K562 (cell line): ENCODE measurements at regions not wholly inside any gene's neighbourhood (a gene's known extent, or its start where the extent isn't known, plus 50 kb on each side); places are given as distances from the start of the nearest gene placed in this dataset.

Source experiments
- ATAC-seq: fragments of 200-7000 bp; cut with Tn5 transposase; 3 replicates; pipeline ENCODE4 v1.9.1; 2020; ENCODE audit warnings: moderate library complexity
- BruUV-seq: library from RNA; stranded (reverse); fragments of 400-500 nt; replicated peaks from 2 replicates; lab custom pipeline; 2021; lab: Mats Ljungman, UMichigan
- CTCF ChIA-PET: fragments of 300-600 bp; formaldehyde crosslinking; extraction: SDS; loops from one replicate; lab custom pipeline; 2021; ENCODE audit warnings: low intra/inter-chr PET ratio; lab: Yijun Ruan, JAX
- POLR2A ChIA-PET: fragments of 300-600, 350-650 bp; sonication (Branson Sonifier 250); formaldehyde crosslinking; extraction: SDS; loops from one replicate; lab custom pipeline; 2021; ENCODE audit warnings: antibody characterized with exemption, inconsistent platforms; lab: Yijun Ruan, JAX
- DNase-seq, 4 experiments: peaks; one replicate each; pipeline versions ENCODE4 v3.0.0 to v3.0.0-alpha.2; 2011 to 2018; ENCODE audit warnings: low spot score in 3 of 4, mixed read lengths in 3 of 4; ENCODE audit errors: extremely low read depth in 1 of 4
- FAIRE-seq: peaks from 2 replicates; lab custom pipeline; 2011; peaks lifted over from hg19 to GRCh38; lab: Jason Lieb, UNC
- H2AFZ ChIP-seq: 2 replicates; pipeline ENCODE4 v1.6.0; 2011; ENCODE audit warnings: low read depth, low read length, control low read depth, inconsistent platforms
- H3K27ac ChIP-seq: fragments of 200-600 bp; 3 replicates; pipeline ENCODE4 v1.8.0; 2011; ENCODE audit warnings: low read depth, mild to moderate bottlenecking, control low read depth, inconsistent platforms, low read length, moderate library complexity, mixed read lengths; ENCODE audit errors: extremely low read depth
- H3K27me3 ChIP-seq, 2 experiments: fragments of 300-600 bp in 1 of 2; 2 replicates in 1 of 2; 3 replicates in 1 of 2; pipeline versions ENCODE4 v1.6.0 to v1.8.0; 2011; ENCODE audit warnings: inconsistent platforms in 2 of 2, low read length in 2 of 2, mild to moderate bottlenecking in 1 of 2, mixed read lengths in 1 of 2, moderate library complexity in 1 of 2; ENCODE audit not compliant: control insufficient read depth in 2 of 2, insufficient read depth in 2 of 2
- H3K36me3 ChIP-seq: fragments of 300-600 bp; 3 replicates; pipeline ENCODE4 v1.8.0; 2011; ENCODE audit warnings: mild to moderate bottlenecking, low read length, inconsistent platforms; ENCODE audit not compliant: control insufficient read depth, insufficient read depth
- H3K4me1 ChIP-seq, 2 experiments: fragments of 200-600 bp in 1 of 2; replicated peaks in 1 of 2; 2 replicates in 1 of 2; 3 replicates in 1 of 2; pipeline versions ENCODE4 v1.5.1 to v1.8.0; 2011; ENCODE audit warnings: inconsistent platforms in 2 of 2, low read length in 2 of 2, mild to moderate bottlenecking in 1 of 2, mixed read lengths in 1 of 2, moderate library complexity in 1 of 2; ENCODE audit not compliant: control insufficient read depth in 2 of 2, insufficient read depth in 2 of 2
- H3K4me2 ChIP-seq: 2 replicates; pipeline ENCODE4 v1.6.1; 2011; ENCODE audit warnings: low read length, control low read depth, inconsistent platforms, mixed read lengths; ENCODE audit not compliant: insufficient read depth
- H3K4me3 ChIP-seq: fragments of 200-600 bp; sonication (generic), shearing (Covaris generic); 2 replicates; pipeline ENCODE4 v1.5.1; 2016; ENCODE audit warnings: control low read depth, inconsistent platforms
- H3K79me2 ChIP-seq: fragments of 200-600 bp; 3 replicates; pipeline ENCODE4 v1.8.0; 2011; ENCODE audit warnings: low read length, inconsistent platforms; ENCODE audit not compliant: control insufficient read depth, insufficient read depth
- H3K9ac ChIP-seq, 2 experiments: 2 replicates each; pipeline versions ENCODE4 v1.6.0 to v1.6.1; 2011; ENCODE audit warnings: low read depth in 2 of 2, low read length in 2 of 2, control low read depth in 1 of 2, inconsistent platforms in 1 of 2, mild to moderate bottlenecking in 1 of 2, mixed read lengths in 1 of 2; ENCODE audit not compliant: insufficient read depth in 1 of 2
- H3K9me1 ChIP-seq: one replicate; pipeline ENCODE4 v1.6.0; 2011; ENCODE audit warnings: inconsistent platforms, mild to moderate bottlenecking, low read length, moderate library complexity; ENCODE audit not compliant: control insufficient read depth, insufficient read depth
- H3K9me3 ChIP-seq: replicated peaks from 2 replicates; pipeline ENCODE4 v1.5.1; 2011; ENCODE audit warnings: low read depth, low read length, inconsistent platforms; ENCODE audit not compliant: control insufficient read depth, insufficient read depth
- H4K20me1 ChIP-seq: replicated peaks from 2 replicates; pipeline ENCODE4 v1.6.1; 2011; ENCODE audit warnings: low read length, inconsistent platforms, mixed read lengths; ENCODE audit not compliant: control insufficient read depth, insufficient read depth
- CBFB ChIP-seq: sonication (generic); formaldehyde crosslinking; IDR thresholded peaks from 2 replicates; pipeline ENCODE4 v1.4.0; 2020; ENCODE audit warnings: mild to moderate bottlenecking, missing genetic modification reagents
- DDX20 ChIP-seq: fragments of 450-650 bp; IDR thresholded peaks from 2 replicates; pipeline ENCODE4 v1.6.1; 2016; ENCODE audit warnings: missing genetic modification characterization, low read depth, mild to moderate bottlenecking, missing compliant biosample characterization, moderate library complexity
- HNRNPH1 ChIP-seq: fragments of 200-400 bp; formaldehyde crosslinking; optimal IDR thresholded peaks from 2 replicates; pipeline ENCODE3; 2017; ENCODE audit warnings: low read depth, mild to moderate bottlenecking, low read length, moderate library complexity
- KDM2B ChIP-seq: fragments of 250-450 bp; sonication (Bioruptor Pico); IDR thresholded peaks from 2 replicates; pipeline ENCODE4 v1.8.0; 2021; ENCODE audit warnings: mild to moderate bottlenecking, moderate library complexity
- NR4A1 ChIP-seq, 2 experiments: fragments of 250-450 bp in 1 of 2; fragments of 450-650 bp in 1 of 2; sonication (Bioruptor Pico) in 1 of 2; IDR thresholded peaks; 2 replicates each; pipeline versions ENCODE4 v1.4.0 to v1.6.1; 2016 to 2020; ENCODE audit warnings: mild to moderate bottlenecking in 2 of 2, missing compliant biosample characterization in 1 of 2, missing genetic modification characterization in 1 of 2, moderate library complexity in 1 of 2
- SMARCE1 ChIP-seq: fragments of 450-650 bp; IDR thresholded peaks from 2 replicates; pipeline ENCODE4 v1.7.1; 2016; ENCODE audit warnings: mild to moderate bottlenecking
- SPI1 ChIP-seq: IDR thresholded peaks from 2 replicates; pipeline ENCODE4 v1.6.1; 2011; ENCODE audit warnings: low read depth, low read length, control low read depth, borderline replicate concordance
- SRSF9 ChIP-seq: fragments of 200-400 bp; formaldehyde crosslinking; IDR thresholded peaks from 2 replicates; pipeline ENCODE4 v1.6.1; 2017; ENCODE audit warnings: low read depth, low read length, borderline replicate concordance
- XRCC4 ChIP-seq: IDR thresholded peaks from one replicate; pipeline ENCODE4 v1.6.1; 2011; ENCODE audit not compliant: insufficient read depth, insufficient read length; ENCODE audit errors: extremely low read depth
- ZNF316 ChIP-seq: fragments of 450-650 bp; IDR thresholded peaks from 2 replicates; pipeline ENCODE4 v1.6.1; 2016
- WGBS: fragments of 100-300 bp; shearing (Covaris generic); methylation state at CpG from one replicate; pipeline ENCODE4 v1.1.6; 2016; ENCODE audit warnings: low coverage, mixed read lengths; ENCODE audit not compliant: insufficient coverage; ENCODE audit errors: missing lambda C conversion rate; 5-methylcytosine and 5-hydroxymethylcytosine counted together
- in situ Hi-C: fragments of 300-500 bp; cut with MboI; formaldehyde crosslinking; loops from 4 replicates; pipeline ENCODE4 v1.15.0; 2018; ENCODE audit warnings: inconsistent platforms, mixed read lengths
- intact Hi-C: fragments of 100-400 bp; cut with micrococcal nuclease; formaldehyde crosslinking; loops from 2 replicates; pipeline ENCODE4 v1.14.2; 2022
- TF ChIP-seq, protein P1 (sequence below): fragments of 150-350 bp; IDR thresholded peaks from 2 replicates; pipeline ENCODE4 v1.6.1; 2014; ENCODE audit warnings: low read depth, mild to moderate bottlenecking, low read length, borderline replicate concordance
- TF ChIP-seq, protein P2 (sequence below), 2 experiments: fragments of 250-450 bp in 1 of 2; fragments of 450-650 bp in 1 of 2; sonication (Bioruptor Pico) in 1 of 2; IDR thresholded peaks; 2 replicates each; pipeline versions ENCODE4 v1.6.1 to v1.8.0; 2016 to 2021; ENCODE audit warnings: mild to moderate bottlenecking in 2 of 2, moderate library complexity in 2 of 2, missing compliant biosample characterization in 1 of 2, missing genetic modification characterization in 1 of 2
- TF ChIP-seq, protein P3 (sequence below): sonication (generic); formaldehyde crosslinking; IDR thresholded peaks from 2 replicates; pipeline ENCODE4 v1.8.0; 2022; ENCODE audit warnings: mild to moderate bottlenecking, missing genetic modification reagents

DNA sequence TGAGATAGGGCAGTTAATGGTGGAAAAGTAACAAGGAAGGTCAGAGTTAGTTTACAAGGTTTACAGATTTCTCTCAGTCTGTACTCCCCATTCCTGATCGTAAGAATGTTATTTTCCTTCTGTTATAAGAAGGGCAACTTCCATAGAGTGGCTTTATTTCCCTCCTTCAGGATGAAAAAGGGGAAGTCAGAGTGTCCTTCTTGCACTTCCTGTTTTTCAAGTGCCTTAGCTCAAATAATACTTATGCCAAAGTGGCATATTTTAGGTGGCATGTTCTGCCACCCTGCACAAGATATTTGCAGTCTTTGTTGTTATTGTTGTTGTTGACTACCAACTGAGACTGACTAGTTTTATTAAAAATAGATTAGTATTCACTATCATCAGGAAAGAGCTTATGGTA, 730.7 kb upstream of the ADGRL4 start:
- H3K27me3 ChIP-seq = no peaks in the 10 kb centered on the region
- H3K79me2 ChIP-seq = no peaks in the 10 kb centered on the region
- FAIRE-seq (no peak), DNase-seq (no peak)
- H3K4me3 ChIP-seq = no peak overlapping the region
- 0% methylated on average over 1 of the region's 1 CpG for WGBS
- no peak overlapping the region for H3K9ac ChIP-seq
- no peak overlapping the region for H2AFZ ChIP-seq
- no peaks in the 10 kb centered on the region for H3K36me3 ChIP-seq
- no peaks in the 10 kb centered on the region for H4K20me1 ChIP-seq
- no peaks in the 10 kb centered on the region for H3K9me3 ChIP-seq
- no peaks in the 10 kb centered on the region for H3K9me1 ChIP-seq
- no TSS peak for BruUV-seq
- TF ChIP-seq SPI1 = peak; percentile 89; the same call in 1 of the 2 replicates
- TF ChIP-seq, protein P1, sequence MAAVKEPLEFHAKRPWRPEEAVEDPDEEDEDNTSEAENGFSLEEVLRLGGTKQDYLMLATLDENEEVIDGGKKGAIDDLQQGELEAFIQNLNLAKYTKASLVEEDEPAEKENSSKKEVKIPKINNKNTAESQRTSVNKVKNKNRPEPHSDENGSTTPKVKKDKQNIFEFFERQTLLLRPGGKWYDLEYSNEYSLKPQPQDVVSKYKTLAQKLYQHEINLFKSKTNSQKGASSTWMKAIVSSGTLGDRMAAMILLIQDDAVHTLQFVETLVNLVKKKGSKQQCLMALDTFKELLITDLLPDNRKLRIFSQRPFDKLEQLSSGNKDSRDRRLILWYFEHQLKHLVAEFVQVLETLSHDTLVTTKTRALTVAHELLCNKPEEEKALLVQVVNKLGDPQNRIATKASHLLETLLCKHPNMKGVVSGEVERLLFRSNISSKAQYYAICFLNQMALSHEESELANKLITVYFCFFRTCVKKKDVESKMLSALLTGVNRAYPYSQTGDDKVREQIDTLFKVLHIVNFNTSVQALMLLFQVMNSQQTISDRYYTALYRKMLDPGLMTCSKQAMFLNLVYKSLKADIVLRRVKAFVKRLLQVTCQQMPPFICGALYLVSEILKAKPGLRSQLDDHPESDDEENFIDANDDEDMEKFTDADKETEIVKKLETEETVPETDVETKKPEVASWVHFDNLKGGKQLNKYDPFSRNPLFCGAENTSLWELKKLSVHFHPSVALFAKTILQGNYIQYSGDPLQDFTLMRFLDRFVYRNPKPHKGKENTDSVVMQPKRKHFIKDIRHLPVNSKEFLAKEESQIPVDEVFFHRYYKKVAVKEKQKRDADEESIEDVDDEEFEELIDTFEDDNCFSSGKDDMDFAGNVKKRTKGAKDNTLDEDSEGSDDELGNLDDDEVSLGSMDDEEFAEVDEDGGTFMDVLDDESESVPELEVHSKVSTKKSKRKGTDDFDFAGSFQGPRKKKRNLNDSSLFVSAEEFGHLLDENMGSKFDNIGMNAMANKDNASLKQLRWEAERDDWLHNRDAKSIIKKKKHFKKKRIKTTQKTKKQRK = no peak
- TF ChIP-seq, all 486 proteins: peak for 1
- no peak for ATAC-seq
- POLR2A ChIA-PET = no interaction called here
- Histone ChIP-seq H3K4me2 (no peak overlapping the region), H3K4me1 (no peaks in the 10 kb centered on the region), H3K27ac (no peak overlapping the region)
- in situ Hi-C loops = no loop called here
- CTCF ChIA-PET = no interaction called here
- intact Hi-C loops = no loop called here

DNA sequence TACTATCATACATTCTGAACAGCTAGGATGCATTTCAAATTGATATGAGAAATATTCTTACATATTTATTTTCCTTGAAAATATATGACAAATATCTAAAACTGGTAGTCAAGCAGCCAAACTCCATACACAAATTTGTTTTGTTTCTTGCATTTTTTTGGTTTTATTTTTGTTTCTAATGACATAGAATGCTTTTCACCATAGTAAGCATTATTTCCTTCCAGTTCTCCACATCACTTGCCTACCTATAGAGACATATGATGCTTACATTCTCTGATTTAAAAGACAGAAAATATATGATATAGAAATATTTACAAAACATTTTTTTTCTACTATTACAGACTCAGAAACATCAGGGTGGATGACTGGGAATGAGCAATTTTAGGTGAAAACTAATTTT, 726.4 kb upstream of the ADGRL4 start:
- Histone ChIP-seq H3K27ac (no peak overlapping the region), H3K79me2 (no peaks in the 10 kb centered on the region), H3K36me3 (no peaks in the 10 kb centered on the region), H2AFZ (no peak overlapping the region), H3K27me3 (no peaks in the 10 kb centered on the region), H3K9ac (no peak overlapping the region), H3K9me1 (no peaks in the 10 kb centered on the region), H4K20me1 (no peaks in the 10 kb centered on the region), H3K4me3 (no peak overlapping the region), H3K4me2 (no peak overlapping the region), H3K4me1 (no peaks in the 10 kb centered on the region), H3K9me3 (no peaks in the 10 kb centered on the region)
- intact Hi-C loops = no loop called here
- DNase-seq = no peak
- in situ Hi-C loops = no loop called here
- ChIA-PET CTCF (no interaction called here), POLR2A (no interaction called here)
- no peak for ATAC-seq
- no TSS peak for BruUV-seq
- no peak for FAIRE-seq
- TF ChIP-seq NR4A1 (CRISPR knock-in tag; IDR thresholded peaks at IDR 0.05) (no peak), NR4A1 (tag; IDR thresholded peaks at IDR 0.05) (no peak), SMARCE1 (no peak), ZNF316 (no peak), KDM2B (CRISPR knock-in tag) (no peak), CBFB (CRISPR knock-in tag) (no peak), DDX20 (tag) (no peak), SRSF9 (no peak), XRCC4 (no peak), HNRNPH1 (no peak)
- TF ChIP-seq, protein P2, sequence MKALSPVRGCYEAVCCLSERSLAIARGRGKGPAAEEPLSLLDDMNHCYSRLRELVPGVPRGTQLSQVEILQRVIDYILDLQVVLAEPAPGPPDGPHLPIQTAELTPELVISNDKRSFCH (CRISPR knock-in tag; IDR thresholded peaks at IDR 0.05) = no peak
- TF ChIP-seq, protein P2 (tag; IDR thresholded peaks at IDR 0.05) = no peak
- TF ChIP-seq, protein P3, sequence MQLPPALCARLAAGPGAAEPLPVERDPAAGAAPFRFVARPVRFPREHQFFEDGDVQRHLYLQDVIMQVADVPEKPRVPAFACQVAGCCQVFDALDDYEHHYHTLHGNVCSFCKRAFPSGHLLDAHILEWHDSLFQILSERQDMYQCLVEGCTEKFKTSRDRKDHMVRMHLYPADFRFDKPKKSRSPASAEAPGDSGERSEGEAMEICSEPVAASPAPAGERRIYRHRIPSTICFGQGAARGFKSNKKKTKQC (CRISPR knock-in tag) = no peak
